ENCODE measurements at regions not wholly inside any gene's neighbourhood (a gene's known extent, or its start where the extent isn't known, plus 50 kb on each side); places are given as distances from the start of the nearest gene placed in this dataset.

- TF ChIP-seq TARDBP (IDR thresholded peaks at IDR 0.05) (no peak), ZNF384 (IDR thresholded peaks at IDR 0.05) (no peak), BHLHE40 (IDR thresholded peaks at IDR 0.05; ENCODE audit: borderline replicate concordance) (no peak), SUZ12 (IDR thresholded peaks at IDR 0.05) (no peak), HDGF (IDR thresholded peaks at IDR 0.05; ENCODE audit: borderline replicate concordance) (no peak), NFRKB (IDR thresholded peaks at IDR 0.05) (no peak), FOXM1 (IDR thresholded peaks at IDR 0.05; ENCODE audit: borderline replicate concordance) (no peak), ELF4 (IDR thresholded peaks at IDR 0.05) (no peak), SP1 (IDR thresholded peaks at IDR 0.05) (no peak), L3MBTL2 (conservative IDR thresholded peaks at IDR 0.05) (no peak), FOXK2 (IDR thresholded peaks at IDR 0.05) (no peak)
- no peak for DNase-seq (ENCODE audit: extremely low spot score)
- CTCF ChIA-PET: interaction anchor here (0.7 to 1.1 kb wide), 2 partner anchors 59 to 70 kb away, joined by 3 read pairs; no protein-coding TSS in a partner anchor
- POLR2A ChIA-PET: interaction anchor here (1.7 kb wide), 1 partner anchor 56 kb away, joined by 4 read pairs; the partner anchor contains the start of gene ID4
Observed at GRCh38 chr6:19781269-19781668, 55.9 kb upstream of the ID4 start.

GRCh38 chr6:19782588-19782987 is 54.6 kb upstream of the ID4 start:
- no peak for DNase-seq (ENCODE audit: extremely low spot score)
- CTCF ChIA-PET: no interaction called here
- POLR2A ChIA-PET: no interaction called here
- TF ChIP-seq NFRKB (IDR thresholded peaks at IDR 0.05): no peak

All from HEK293T (cell line).